SK-N-SH (cell line): ENCODE measurements at regions not wholly inside any gene's neighbourhood (a gene's known extent, or its start where the extent isn't known, plus 50 kb on each side); places are given as distances from the start of the nearest gene placed in this dataset.

ENCODE experiments used
- CTCF ChIA-PET: fragments of 300-600, 350-600 bp; formaldehyde crosslinking; extraction: SDS; loops from one replicate; lab custom pipeline; 2021; lab: Yijun Ruan, JAX
- POLR2A ChIA-PET: fragments of 350-600 bp; sonication (Branson Sonifier 250); formaldehyde crosslinking; extraction: SDS; loops from one replicate; lab custom pipeline; 2020; ENCODE audit warnings: antibody characterized with exemption, inconsistent platforms; lab: Yijun Ruan, JAX
- DNase-seq: peaks from one replicate; pipeline ENCODE4 v3.0.0; 2012
- H2AFZ ChIP-seq: fragments of 200-600 bp; sonication (generic); 2 replicates; pipeline ENCODE4 v1.8.1; 2016; ENCODE audit warnings: antibody characterized with exemption, mild to moderate bottlenecking, low read depth
- H3F3A ChIP-seq: fragments of 200-600 bp; sonication (generic); replicated peaks from 2 replicates; pipeline ENCODE3; 2016; ENCODE audit warnings: antibody characterized with exemption, mild to moderate bottlenecking; ENCODE audit not compliant: insufficient read depth
- H3K27ac ChIP-seq, 2 experiments: fragments of 200-500 bp in 1 of 2; fragments of 200-600 bp in 1 of 2; sonication (Bioruptor generic) in 1 of 2; sonication (generic), shearing (Covaris generic) in 1 of 2; 2 replicates each; pipeline versions ENCODE4 v1.5.1 to v1.6.1; 2014 to 2016; ENCODE audit warnings: low read depth in 2 of 2, inconsistent platforms in 1 of 2, low read length in 1 of 2, mild to moderate bottlenecking in 1 of 2, mixed read lengths in 1 of 2
- H3K27me3 ChIP-seq: fragments of 200-600 bp; sonication (generic), shearing (Covaris generic); 2 replicates; pipeline ENCODE4 v1.6.1; 2016; ENCODE audit warnings: mixed run types; ENCODE audit not compliant: insufficient read depth
- H3K36me3 ChIP-seq, 2 experiments: fragments of 200-500 bp in 1 of 2; fragments of 200-600 bp in 1 of 2; sonication (Bioruptor generic) in 1 of 2; sonication (generic) in 1 of 2; replicated peaks in 1 of 2; 2 replicates each; pipeline versions ENCODE3 to v1.5.1; 2014 to 2016; ENCODE audit warnings: low read length in 1 of 2, mild to moderate bottlenecking in 1 of 2; ENCODE audit not compliant: insufficient read depth in 2 of 2, control insufficient read depth in 1 of 2
- H3K4me1 ChIP-seq, 2 experiments: fragments of 200-500 bp in 1 of 2; fragments of 200-600 bp in 1 of 2; sonication (Bioruptor generic) in 1 of 2; sonication (generic), shearing (Covaris generic) in 1 of 2; 2 replicates each; pipeline versions ENCODE4 v1.5.1 to v1.6.1; 2014 to 2016; ENCODE audit warnings: low read depth in 1 of 2, low read length in 1 of 2, mixed run types in 1 of 2; ENCODE audit not compliant: insufficient read depth in 2 of 2, control insufficient read depth in 1 of 2
- H3K4me2 ChIP-seq: fragments of 200-600 bp; sonication (generic), shearing (Covaris generic); 2 replicates; pipeline ENCODE4 v1.6.1; 2017; ENCODE audit warnings: mixed run types
- H3K4me3 ChIP-seq, 2 experiments: fragments of 200-500 bp in 1 of 2; fragments of 200-600 bp in 1 of 2; sonication (Bioruptor generic) in 1 of 2; sonication (generic), shearing (Covaris generic) in 1 of 2; 2 replicates each; pipeline versions ENCODE4 v1.5.1 to v1.8.1; 2014 to 2016; ENCODE audit warnings: low read depth in 2 of 2, inconsistent platforms in 1 of 2, low read length in 1 of 2, mild to moderate bottlenecking in 1 of 2, mixed read lengths in 1 of 2, moderate library complexity in 1 of 2
- H3K79me2 ChIP-seq: fragments of 200-600 bp; sonication (generic); 2 replicates; pipeline ENCODE4 v1.8.1; 2017; ENCODE audit warnings: mild to moderate bottlenecking; ENCODE audit not compliant: insufficient read depth
- H3K9ac ChIP-seq: fragments of 200-600 bp; sonication (generic); 2 replicates; pipeline ENCODE4 v1.6.1; 2017; ENCODE audit warnings: mixed run types
- H3K9me2 ChIP-seq: fragments of 200-600 bp; sonication (generic); 2 replicates; pipeline ENCODE4 v1.6.1; 2017; ENCODE audit warnings: mixed run types
- H3K9me3 ChIP-seq: fragments of 200-600 bp; sonication (generic); 2 replicates; pipeline ENCODE4 v1.6.1; 2017; ENCODE audit warnings: mixed run types, mild to moderate bottlenecking, moderate library complexity
- H4K20me1 ChIP-seq: fragments of 200-600 bp; sonication (generic); 2 replicates; pipeline ENCODE4 v1.6.1; 2017; ENCODE audit warnings: mild to moderate bottlenecking, mixed run types; ENCODE audit not compliant: insufficient read depth
- CHD2 ChIP-seq: fragments of 150-350 bp; IDR thresholded peaks from 2 replicates; pipeline ENCODE4 v1.6.1; 2018; ENCODE audit warnings: low read length; ENCODE audit not compliant: partially characterized antibody
- CTCF ChIP-seq: fragments of 200-600 bp; sonication (generic); IDR thresholded peaks from 2 replicates; pipeline ENCODE4 v1.6.1; 2017; ENCODE audit warnings: antibody characterized with exemption, mild to moderate bottlenecking, moderate library complexity
- ELF1 ChIP-seq: IDR thresholded peaks from 2 replicates; pipeline ENCODE4 v1.4.0; 2012
- FOXM1 ChIP-seq: IDR thresholded peaks from 2 replicates; pipeline ENCODE4 v1.4.0; 2012; ENCODE audit warnings: low read depth, mild to moderate bottlenecking
- GABPA ChIP-seq: IDR thresholded peaks from 2 replicates; pipeline ENCODE4 v1.4.0; 2012; ENCODE audit warnings: low read depth, mild to moderate bottlenecking
- GATA2 ChIP-seq: sonication (generic); formaldehyde crosslinking; IDR thresholded peaks from 2 replicates; pipeline ENCODE4 v1.5.0; 2020; ENCODE audit warnings: mild to moderate bottlenecking, missing genetic modification reagents
- JUND ChIP-seq: IDR thresholded peaks from 2 replicates; pipeline ENCODE4 v1.4.0; 2012
- MEF2A ChIP-seq: IDR thresholded peaks from 2 replicates; pipeline ENCODE4 v1.4.0; 2012; ENCODE audit warnings: low read depth, borderline replicate concordance
- MXI1 ChIP-seq: IDR thresholded peaks from 2 replicates; pipeline ENCODE4 v1.6.1; 2012; ENCODE audit warnings: mild to moderate bottlenecking, low read depth, low read length, improper control_type of control experiment
- NFIC ChIP-seq: IDR thresholded peaks from 2 replicates; pipeline ENCODE4 v1.4.0; 2012; ENCODE audit warnings: borderline replicate concordance
- POLR2AphosphoS5 ChIP-seq: IDR thresholded peaks from 2 replicates; pipeline ENCODE4 v1.6.1; 2012; ENCODE audit warnings: low read depth, low read length
- RCOR1 ChIP-seq: fragments of 150-350 bp; IDR thresholded peaks from 2 replicates; pipeline ENCODE4 v1.6.1; 2017; ENCODE audit warnings: antibody characterized with exemption, low read length
- SIN3A ChIP-seq: IDR thresholded peaks from 2 replicates; pipeline ENCODE4 v1.6.1; 2012; ENCODE audit warnings: low read depth, mild to moderate bottlenecking, low read length, moderate library complexity, borderline replicate concordance
- SMC3 ChIP-seq: IDR thresholded peaks from 2 replicates; pipeline ENCODE4 v1.6.1; 2012; ENCODE audit warnings: low read depth, low read length, improper control_type of control experiment
- TAF1 ChIP-seq: IDR thresholded peaks from 2 replicates; pipeline ENCODE4 v1.6.1; 2012; ENCODE audit warnings: low read depth, mild to moderate bottlenecking, low read length, moderate library complexity, borderline replicate concordance
- TCF12 ChIP-seq: IDR thresholded peaks from 2 replicates; pipeline ENCODE4 v1.4.0; 2012
- USF2 ChIP-seq: fragments of 150-350 bp; IDR thresholded peaks from 2 replicates; pipeline ENCODE4 v1.6.1; 2017; ENCODE audit warnings: antibody characterized with exemption, low read length, low read depth, borderline replicate concordance
- YY1 ChIP-seq: IDR thresholded peaks from 2 replicates; pipeline ENCODE4 v1.4.0; 2012; ENCODE audit warnings: low read depth, mild to moderate bottlenecking
- WGBS: methylation state at CpG from one replicate; pipeline ENCODE4 v1.1.6; 2017; ENCODE audit warnings: low lambda C conversion rate; 5-methylcytosine and 5-hydroxymethylcytosine counted together
- TF ChIP-seq, protein P1 (sequence below): IDR thresholded peaks from 2 replicates; pipeline ENCODE4 v1.4.0; 2012; ENCODE audit warnings: low read depth, borderline replicate concordance
- TF ChIP-seq, protein P2 (sequence below): IDR thresholded peaks from 2 replicates; pipeline ENCODE4 v1.4.0; 2012; ENCODE audit warnings: low read depth

DNA sequence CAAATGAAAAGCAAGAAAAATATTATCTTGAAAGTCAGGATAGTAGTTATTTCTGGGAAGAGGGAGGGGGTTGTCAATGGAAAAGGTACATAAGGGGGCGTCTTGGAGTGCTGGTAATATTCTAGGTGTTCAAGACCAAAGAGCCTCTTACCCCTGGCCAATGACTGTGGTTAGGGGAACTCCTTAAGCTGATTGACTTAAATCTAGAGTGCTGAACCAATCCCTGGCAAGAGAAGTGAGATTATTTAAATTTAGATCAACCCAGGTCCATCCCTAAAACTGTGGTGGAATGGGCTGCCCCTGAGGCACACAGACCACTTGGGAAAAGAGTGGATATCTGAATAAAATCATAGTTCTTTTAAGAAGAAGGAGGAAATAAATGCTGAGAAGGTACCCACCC lies 174.1 kb downstream of the COPRS start:
- no peaks in the 10 kb centered on the region for H3K79me2 ChIP-seq
- H3K4me1 ChIP-seq: no peaks in the 10 kb centered on the region
- H3K9me3 ChIP-seq: no peaks in the 10 kb centered on the region
- H2AFZ ChIP-seq: no peak overlapping the region
- TF ChIP-seq CTCF: no peak
- no peak for TF ChIP-seq TCF12
- TF ChIP-seq SIN3A: no peak
- TF ChIP-seq, protein P1, sequence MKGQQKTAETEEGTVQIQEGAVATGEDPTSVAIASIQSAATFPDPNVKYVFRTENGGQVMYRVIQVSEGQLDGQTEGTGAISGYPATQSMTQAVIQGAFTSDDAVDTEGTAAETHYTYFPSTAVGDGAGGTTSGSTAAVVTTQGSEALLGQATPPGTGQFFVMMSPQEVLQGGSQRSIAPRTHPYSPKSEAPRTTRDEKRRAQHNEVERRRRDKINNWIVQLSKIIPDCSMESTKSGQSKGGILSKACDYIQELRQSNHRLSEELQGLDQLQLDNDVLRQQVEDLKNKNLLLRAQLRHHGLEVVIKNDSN: no peak
- TF ChIP-seq SMC3: no peak
- no peak for TF ChIP-seq YY1
- no peak for TF ChIP-seq GABPA
- TF ChIP-seq POLR2AphosphoS5: no peak
- no peak for TF ChIP-seq MEF2A
- no peak for TF ChIP-seq ELF1
- TF ChIP-seq MXI1: no peak
- no peak for TF ChIP-seq NFIC
- TF ChIP-seq GATA2 (CRISPR knock-in tag): no peak
- TF ChIP-seq, all 33 proteins: peak for 0
- Histone ChIP-seq H3K27me3 (no peaks in the 10 kb centered on the region), H4K20me1 (no peaks in the 10 kb centered on the region), H3K9ac (no peak overlapping the region), H3K4me3 (no peak overlapping the region), H3K9me2 (no peaks in the 10 kb centered on the region), H3K27ac (no peak overlapping the region), H3K4me2 (no peak overlapping the region), H3F3A (peaks cover 15% of the 10 kb centered on the region), H3K36me3 (no peaks in the 10 kb centered on the region)
- WGBS: 0% methylated on average over 1 of the region's 1 CpG
- CTCF ChIA-PET: interaction anchor here (0.9 to 3.3 kb wide), 4 partner anchors 9 to 158 kb away, joined by 3 to 16 read pairs (median 5); no protein-coding TSS in a partner anchor
- DNase-seq: no peak
- POLR2A ChIA-PET: no interaction called here

DNA sequence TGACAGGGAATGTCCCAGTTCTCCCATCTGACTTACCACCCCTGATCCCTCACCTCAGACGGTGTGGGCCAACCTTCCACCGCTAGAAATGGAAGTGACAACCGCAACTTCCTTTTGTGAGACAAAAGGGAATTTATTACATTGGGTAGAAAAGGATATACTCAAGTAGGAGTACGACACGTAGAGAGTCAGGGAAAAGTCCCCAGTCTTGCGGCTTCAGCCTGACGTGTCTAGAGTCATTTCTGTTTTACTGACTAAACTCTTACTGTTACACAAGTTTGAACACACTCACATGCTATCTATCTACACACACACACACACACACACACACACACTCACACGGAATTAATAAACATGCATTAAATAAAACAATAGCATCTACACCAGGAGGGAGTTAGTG lies 178.9 kb downstream of the COPRS start:
- H2AFZ ChIP-seq: no peak overlapping the region
- H4K20me1 ChIP-seq: no peaks in the 10 kb centered on the region
- CTCF ChIA-PET: interaction anchor here (1.4 kb wide), 1 partner anchor 13 kb away, joined by 4 read pairs; no protein-coding TSS in a partner anchor
- no peak overlapping the region for H3K4me2 ChIP-seq
- 73% methylated on average over 8 of the region's 8 CpGs for WGBS
- H3K27me3 ChIP-seq: no peaks in the 10 kb centered on the region
- no peaks in the 10 kb centered on the region for H3K9me3 ChIP-seq
- H3K4me3 ChIP-seq: no peak overlapping the region
- POLR2A ChIA-PET: no interaction called here
- H3K9me2 ChIP-seq: no peaks in the 10 kb centered on the region
- no peaks in the 10 kb centered on the region for H3K79me2 ChIP-seq
- H3F3A ChIP-seq: peaks cover 14% of the 10 kb centered on the region
- no peak overlapping the region for H3K9ac ChIP-seq
- H3K4me1 ChIP-seq: peaks cover 0 to 9% of the 10 kb centered on the region in 2 experiments; a peak in 2 of 4 replicates
- no peak for TF ChIP-seq TCF12
- TF ChIP-seq RCOR1: no peak
- TF ChIP-seq NFIC: no peak
- no peak for TF ChIP-seq JUND
- TF ChIP-seq SMC3: no peak
- no peak for TF ChIP-seq USF2
- TF ChIP-seq CHD2: no peak
- TF ChIP-seq ELF1: no peak
- TF ChIP-seq FOXM1: no peak
- TF ChIP-seq TAF1: no peak
- TF ChIP-seq, protein P2, sequence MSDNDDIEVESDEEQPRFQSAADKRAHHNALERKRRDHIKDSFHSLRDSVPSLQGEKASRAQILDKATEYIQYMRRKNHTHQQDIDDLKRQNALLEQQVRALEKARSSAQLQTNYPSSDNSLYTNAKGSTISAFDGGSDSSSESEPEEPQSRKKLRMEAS: no peak
- TF ChIP-seq POLR2AphosphoS5: no peak
- DNase-seq: no peak
- no peak overlapping the region for H3K27ac ChIP-seq
- no peaks in the 10 kb centered on the region for H3K36me3 ChIP-seq
